Vagina (tissue), 2 donors: ENCODE measurements at regions not wholly inside any gene's neighbourhood (a gene's known extent, or its start where the extent isn't known, plus 50 kb on each side); places are given as distances from the start of the nearest gene placed in this dataset.

Experiments
- DNase-seq, 2 donors: peaks; one replicate each; pipeline ENCODE4 v3.0.0-alpha.2; 2017; ENCODE audit errors: extremely low spot score in 2 of 2
- H3K27ac ChIP-seq: fragments of 200-600 bp; sonication (generic); one replicate; pipeline ENCODE4 v1.5.1; 2019
- H3K27me3 ChIP-seq: fragments of 200-600 bp; sonication (generic); one replicate; pipeline ENCODE4 v1.5.1; 2019
- H3K36me3 ChIP-seq, 2 donors: fragments of 200-600 bp; sonication (generic); one replicate each; pipeline ENCODE4 v1.5.1; 2017 to 2019
- H3K4me1 ChIP-seq: fragments of 200-600 bp; sonication (generic); one replicate; pipeline ENCODE4 v1.5.1; 2019
- H3K4me3 ChIP-seq, 2 donors: fragments of 200-600 bp; sonication (generic); 1 replicate in 1 of 2; 2 replicates in 1 of 2; pipeline ENCODE4 v1.5.1; 2016 to 2019
- H3K9me3 ChIP-seq: fragments of 200-600 bp; sonication (generic); one replicate; pipeline ENCODE4 v1.5.1; 2019
- CTCF ChIP-seq, 3 experiments: fragments of 450-650 bp in 2 of 3; fragments of 200-600 bp in 1 of 3; sonication (generic) in 1 of 3; IDR thresholded peaks; one replicate each; pipeline ENCODE4 v1.5.1; 2017 to 2019; ENCODE audit warnings: antibody characterized with exemption in 3 of 3, mild to moderate bottlenecking in 2 of 3, moderate library complexity in 2 of 3
- POLR2A ChIP-seq, 2 donors: fragments of 450-650 bp; IDR thresholded peaks; one replicate each; pipeline ENCODE4 v1.6.1; 2017; ENCODE audit warnings: antibody characterized with exemption in 2 of 2, mild to moderate bottlenecking in 2 of 2, moderate library complexity in 2 of 2
- POLR2AphosphoS5 ChIP-seq, 2 donors: sonication (generic); formaldehyde crosslinking; IDR thresholded peaks; one replicate each; pipeline ENCODE4 v1.9.0; 2017; ENCODE audit warnings: antibody characterized with exemption in 2 of 2, mild to moderate bottlenecking in 2 of 2, low read depth in 1 of 2; ENCODE audit not compliant: insufficient read depth in 1 of 2
- intact Hi-C: fragments of 100-400 bp; cut with DNase I; formaldehyde crosslinking; loops from one replicate; pipeline ENCODE4 v1.15.1; 2023

- TF ChIP-seq CTCF (IDR thresholded peaks at IDR 0.05), result no peak
- no peak for TF ChIP-seq POLR2A (IDR thresholded peaks at IDR 0.05)
- TF ChIP-seq POLR2AphosphoS5 (IDR thresholded peaks at IDR 0.05; ENCODE audit: insufficient read depth in 1 of 2, low read depth in 1 of 2), result no peak
- Histone ChIP-seq H3K4me1 (no peaks in the 10 kb centered on the region), H3K4me3 (no peak overlapping the region), H3K27ac (no peak overlapping the region), H3K9me3 (no peaks in the 10 kb centered on the region), H3K36me3 (no peaks in the 10 kb centered on the region), H3K27me3 (no peaks in the 10 kb centered on the region)
- no peak for DNase-seq
- intact Hi-C loops, result no loop called here
Measured at GRCh38 chr13:44652168-44652567, 76.0 kb upstream of the TSC22D1 start.

- H3K4me1 ChIP-seq, result no peaks in the 10 kb centered on the region
- H3K36me3 ChIP-seq, result no peaks in the 10 kb centered on the region
- no peak for DNase-seq
- H3K9me3 ChIP-seq, result no peaks in the 10 kb centered on the region
- TF ChIP-seq POLR2A (IDR thresholded peaks at IDR 0.05), result no peak
- no peak for TF ChIP-seq POLR2AphosphoS5 (IDR thresholded peaks at IDR 0.05; ENCODE audit: insufficient read depth in 1 of 2, low read depth in 1 of 2)
- TF ChIP-seq CTCF (IDR thresholded peaks at IDR 0.05), result no peak
- no peak overlapping the region for H3K4me3 ChIP-seq
- intact Hi-C loops, result no loop called here
- no peaks in the 10 kb centered on the region for H3K27me3 ChIP-seq
- H3K27ac ChIP-seq, result no peak overlapping the region
Measured at GRCh38 chr13:44651724-44652123, 75.6 kb upstream of the TSC22D1 start.

- intact Hi-C loops, result no loop called here
- no peak for TF ChIP-seq POLR2AphosphoS5 (IDR thresholded peaks at IDR 0.05; ENCODE audit: insufficient read depth in 1 of 2, low read depth in 1 of 2)
- no peak for TF ChIP-seq CTCF (IDR thresholded peaks at IDR 0.05)
- no peak for TF ChIP-seq POLR2A (IDR thresholded peaks at IDR 0.05)
- DNase-seq, result no peak
- H3K27ac ChIP-seq, result no peak overlapping the region
- H3K4me1 ChIP-seq, result no peaks in the 10 kb centered on the region
- H3K27me3 ChIP-seq, result no peaks in the 10 kb centered on the region
- no peak overlapping the region for H3K4me3 ChIP-seq
- H3K9me3 ChIP-seq, result no peaks in the 10 kb centered on the region
- H3K36me3 ChIP-seq, result no peaks in the 10 kb centered on the region
Measured at GRCh38 chr13:44651209-44651608, 75.1 kb upstream of the TSC22D1 start.

- H3K27me3 ChIP-seq, result no peaks in the 10 kb centered on the region
- TF ChIP-seq CTCF (IDR thresholded peaks at IDR 0.05), result no peak
- intact Hi-C loops, result no loop called here
- no peak overlapping the region for H3K4me3 ChIP-seq
- H3K36me3 ChIP-seq, result no peaks in the 10 kb centered on the region
- H3K4me1 ChIP-seq, result no peaks in the 10 kb centered on the region
- no peaks in the 10 kb centered on the region for H3K9me3 ChIP-seq
- H3K27ac ChIP-seq, result no peak overlapping the region
- DNase-seq, result no peak
Measured at GRCh38 chr13:44649834-44650233, 73.7 kb upstream of the TSC22D1 start.

- Histone ChIP-seq H3K36me3 (no peaks in the 10 kb centered on the region), H3K4me3 (no peak overlapping the region), H3K4me1 (no peaks in the 10 kb centered on the region), H3K27me3 (no peaks in the 10 kb centered on the region), H3K9me3 (no peaks in the 10 kb centered on the region), H3K27ac (no peak overlapping the region)
- intact Hi-C loops, result no loop called here
- TF ChIP-seq POLR2AphosphoS5 (IDR thresholded peaks at IDR 0.05; ENCODE audit: insufficient read depth in 1 of 2, low read depth in 1 of 2), result no peak
- TF ChIP-seq POLR2A (IDR thresholded peaks at IDR 0.05), result no peak
- no peak for TF ChIP-seq CTCF (IDR thresholded peaks at IDR 0.05)
- DNase-seq, result no peak
Measured at GRCh38 chr13:44649104-44649428, 72.9 kb upstream of the TSC22D1 start.
